Panc1 (cell line): ENCODE measurements at regions not wholly inside any gene's neighbourhood (a gene's known extent, or its start where the extent isn't known, plus 50 kb on each side); places are given as distances from the start of the nearest gene placed in this dataset.
"Not testable (repeated sequence)": the region's sequence is repeated elsewhere in the genome, so short reads cannot be mapped to it uniquely, and the experiment has no call there.

Source experiments
- ATAC-seq: fragments of 200-7000 bp; cut with Tn5 transposase; 2 replicates; pipeline ENCODE4 v1.9.1; 2020; ENCODE audit warnings: mild to moderate bottlenecking, moderate library complexity
- BruUV-seq: library from RNA; stranded (reverse); fragments of 400-500 nt; replicated peaks from 2 replicates; lab custom pipeline; 2021; lab: Mats Ljungman, UMichigan
- CTCF ChIA-PET: fragments of 300-600 bp; sonication (Branson Sonifier 250); formaldehyde crosslinking; loops from one replicate; lab custom pipeline; 2022; ENCODE audit warnings: antibody characterized with exemption; lab: Charles Lee
- POLR2A ChIA-PET: fragments of 300-600 bp; sonication (Branson Sonifier 250); formaldehyde crosslinking; loops from one replicate; lab custom pipeline; 2022; ENCODE audit warnings: antibody characterized with exemption; lab: Charles Lee
- DNase-seq: peaks from one replicate; pipeline ENCODE4 v3.0.0-alpha.2; 2010; ENCODE audit warnings: low read depth, low spot score
- H3K27ac ChIP-seq: 2 replicates; pipeline ENCODE4 v1.5.1; 2011; ENCODE audit warnings: mild to moderate bottlenecking, low read length, inconsistent platforms
- H3K27me3 ChIP-seq: fragments of 200-500 bp; sonication (Bioruptor generic); 2 replicates; pipeline ENCODE4 v1.6.0; 2014; ENCODE audit warnings: low read length, inconsistent platforms; ENCODE audit not compliant: control insufficient read depth, insufficient read depth
- H3K36me3 ChIP-seq: fragments of 200-500 bp; sonication (Bioruptor generic); 2 replicates; pipeline ENCODE4 v1.5.1; 2014; ENCODE audit warnings: inconsistent platforms, mild to moderate bottlenecking, low read length, moderate library complexity; ENCODE audit not compliant: control insufficient read depth, insufficient read depth
- H3K4me1 ChIP-seq: 2 replicates; pipeline ENCODE4 v1.5.1; 2011; ENCODE audit warnings: inconsistent platforms, mild to moderate bottlenecking, low read length, moderate library complexity; ENCODE audit not compliant: control insufficient read depth, insufficient read depth
- H3K4me3 ChIP-seq, 2 experiments: 2 replicates each; pipeline ENCODE4 v1.5.1; 2011 to 2012; ENCODE audit warnings: low read depth in 2 of 2, low read length in 2 of 2, mild to moderate bottlenecking in 2 of 2, inconsistent platforms in 1 of 2, moderate library complexity in 1 of 2
- H3K9me3 ChIP-seq: fragments of 200-500 bp; sonication (Bioruptor generic); 2 replicates; pipeline ENCODE4 v1.5.1; 2014; ENCODE audit warnings: low read depth, mild to moderate bottlenecking, inconsistent platforms, low read length, moderate library complexity; ENCODE audit not compliant: control insufficient read depth, insufficient read depth
- CTCF ChIP-seq: fragments of 450-650 bp; IDR thresholded peaks from 2 replicates; pipeline ENCODE4 v1.5.1; 2017; ENCODE audit warnings: mild to moderate bottlenecking
- POLR2AphosphoS5 ChIP-seq: IDR thresholded peaks from 2 replicates; pipeline ENCODE4 v1.6.1; 2012; ENCODE audit warnings: mild to moderate bottlenecking, low read depth, low read length, moderate library complexity
- REST ChIP-seq, 2 experiments: IDR thresholded peaks; 2 replicates each; pipeline ENCODE4 v1.6.1; 2011 to 2012; ENCODE audit warnings: low read depth in 2 of 2, control low read depth in 1 of 2, low read length in 1 of 2, mild to moderate bottlenecking in 1 of 2, moderate library complexity in 1 of 2; ENCODE audit not compliant: insufficient read depth in 1 of 2
- SIN3A ChIP-seq: IDR thresholded peaks from 2 replicates; pipeline ENCODE4 v1.6.1; 2012; ENCODE audit warnings: low read depth, mild to moderate bottlenecking, low read length, moderate library complexity, borderline replicate concordance; ENCODE audit not compliant: insufficient read depth
- TCF7L2 ChIP-seq: IDR thresholded peaks from 2 replicates; pipeline ENCODE4 v1.6.1; 2011; ENCODE audit warnings: mild to moderate bottlenecking, low read depth, low read length, inconsistent platforms
- in situ Hi-C: cut with HindIII; loops from 2 replicates; pipeline ENCODE4 v1.10.0; 2016; ENCODE audit warnings: low sequenced_read_pairs, low pct_unique_long_range_greater_than_20kb
- intact Hi-C: fragments of 100-400 bp; cut with micrococcal nuclease; formaldehyde crosslinking; loops from one replicate; pipeline ENCODE4 v1.10.0; 2022; ENCODE audit not compliant: unreplicated experiment

- CTCF ChIA-PET, H3K4me3 ChIP-seq, POLR2A ChIA-PET, H3K27ac ChIP-seq, H3K4me1 ChIP-seq, intact Hi-C loops, ATAC-seq, H3K27me3 ChIP-seq, in situ Hi-C loops, H3K9me3 ChIP-seq, BruUV-seq, DNase-seq, H3K36me3 ChIP-seq: not testable (repeated sequence)
Observed at GRCh38 chr17:20708821-20709220, 129.3 kb downstream of the CDRT15L2 start.

- POLR2A ChIA-PET, CTCF ChIA-PET, H3K4me3 ChIP-seq, BruUV-seq, H3K27me3 ChIP-seq, H3K9me3 ChIP-seq, H3K27ac ChIP-seq, in situ Hi-C loops, ATAC-seq, intact Hi-C loops, H3K36me3 ChIP-seq, H3K4me1 ChIP-seq, DNase-seq: not testable (repeated sequence)
Observed at GRCh38 chr17:20716481-20716880, 137.0 kb downstream of the CDRT15L2 start.

GRCh38 chr17:20721171-20721570, 141.6 kb downstream of the CDRT15L2 start:
- ATAC-seq = no peak
- Histone ChIP-seq H3K36me3 (no peaks in the 10 kb centered on the region), H3K27ac (no peak overlapping the region), H3K9me3 (no peaks in the 10 kb centered on the region), H3K4me3 (no peak overlapping the region), H3K27me3 (no peaks in the 10 kb centered on the region), H3K4me1 (no peaks in the 10 kb centered on the region)
- ChIA-PET POLR2A (no interaction called here), CTCF (no interaction called here)
- in situ Hi-C loops (no loop called here), intact Hi-C loops (no loop called here)
- BruUV-seq = no TSS peak
- TF ChIP-seq POLR2AphosphoS5 (no peak), SIN3A (no peak), REST (IDR thresholded peaks at IDR 0.05; ENCODE audit: insufficient read depth in 1 of 2, low read depth in 2 of 2, low read length in 1 of 2) (no peak), CTCF (no peak), TCF7L2 (no peak)
- no peak for DNase-seq

- POLR2A ChIA-PET, H3K27ac ChIP-seq, H3K27me3 ChIP-seq, ATAC-seq, DNase-seq, H3K36me3 ChIP-seq, BruUV-seq, in situ Hi-C loops, H3K4me1 ChIP-seq, CTCF ChIA-PET, intact Hi-C loops, H3K9me3 ChIP-seq, H3K4me3 ChIP-seq: not testable (repeated sequence)
Observed at GRCh38 chr17:20724391-20724790, 144.9 kb downstream of the CDRT15L2 start.

GRCh38 chr17:20727201-20727600, 147.7 kb downstream of the CDRT15L2 start:
- ATAC-seq, H3K36me3 ChIP-seq, H3K9me3 ChIP-seq, H3K4me1 ChIP-seq, BruUV-seq, in situ Hi-C loops, H3K27me3 ChIP-seq, intact Hi-C loops, CTCF ChIA-PET, H3K4me3 ChIP-seq, H3K27ac ChIP-seq, DNase-seq, POLR2A ChIA-PET: not testable (repeated sequence)
